ENCODE measurements at regions not wholly inside any gene's neighbourhood (a gene's known extent, or its start where the extent isn't known, plus 50 kb on each side); places are given as distances from the start of the nearest gene placed in this dataset.

- TF ChIP-seq GATA1 (IDR thresholded peaks at IDR 0.05; ENCODE audit: low read depth, low read length) (no peak), POLR2A (IDR thresholded peaks at IDR 0.05; ENCODE audit: low read length) (no peak)
- no peak for DNase-seq
These were observed 379.5 kb upstream of the USP24 start for GRCh38 chr1:55594701-55595100.

- DNase-seq, result no peak
- TF ChIP-seq POLR2A (IDR thresholded peaks at IDR 0.05; ENCODE audit: low read length) (no peak), GATA1 (IDR thresholded peaks at IDR 0.05; ENCODE audit: low read depth, low read length) (no peak)
These were observed 378.1 kb upstream of the USP24 start for GRCh38 chr1:55593298-55593697.

GRCh38 chr1:55592122-55592521 lies 377.0 kb upstream of the USP24 start:
- no peak for TF ChIP-seq POLR2A (IDR thresholded peaks at IDR 0.05; ENCODE audit: low read length)
- TF ChIP-seq GATA1 (IDR thresholded peaks at IDR 0.05; ENCODE audit: low read depth, low read length), result no peak
- DNase-seq, result no peak

GRCh38 chr1:55589671-55590297 lies 374.6 kb upstream of the USP24 start:
- no peak for DNase-seq
- no peak for TF ChIP-seq POLR2A (IDR thresholded peaks at IDR 0.05; ENCODE audit: low read length)
- TF ChIP-seq GATA1 (IDR thresholded peaks at IDR 0.05; ENCODE audit: low read depth, low read length), result no peak

- TF ChIP-seq GATA1 (IDR thresholded peaks at IDR 0.05; ENCODE audit: low read depth, low read length), result no peak
- no peak for TF ChIP-seq POLR2A (IDR thresholded peaks at IDR 0.05; ENCODE audit: low read length)
- DNase-seq, result no peak
These were observed 373.1 kb upstream of the USP24 start for GRCh38 chr1:55588309-55588708.

- no peak for DNase-seq
- TF ChIP-seq GATA1 (IDR thresholded peaks at IDR 0.05; ENCODE audit: low read depth, low read length) (no peak), POLR2A (IDR thresholded peaks at IDR 0.05; ENCODE audit: low read length) (no peak)
These were observed 371.6 kb upstream of the USP24 start for GRCh38 chr1:55586771-55587170.

- TF ChIP-seq POLR2A (IDR thresholded peaks at IDR 0.05; ENCODE audit: low read length), result no peak
- TF ChIP-seq GATA1 (IDR thresholded peaks at IDR 0.05; ENCODE audit: low read depth, low read length), result no peak
- DNase-seq, result no peak
These were observed 370.2 kb upstream of the USP24 start for GRCh38 chr1:55585402-55585792.

GRCh38 chr1:55584526-55585401 lies 369.6 kb upstream of the USP24 start:
- no peak for DNase-seq
- TF ChIP-seq GATA1 (IDR thresholded peaks at IDR 0.05; ENCODE audit: low read depth, low read length) (no peak), POLR2A (IDR thresholded peaks at IDR 0.05; ENCODE audit: low read length) (no peak)

GRCh38 chr1:55582084-55582483 lies 366.9 kb upstream of the USP24 start:
- no peak for TF ChIP-seq POLR2A (IDR thresholded peaks at IDR 0.05; ENCODE audit: low read length)
- TF ChIP-seq GATA1 (IDR thresholded peaks at IDR 0.05; ENCODE audit: low read depth, low read length), result no peak
- no peak for DNase-seq

GRCh38 chr1:55580845-55581332 lies 365.7 kb upstream of the USP24 start:
- DNase-seq, result no peak
- TF ChIP-seq GATA1 (IDR thresholded peaks at IDR 0.05; ENCODE audit: low read depth, low read length) (no peak), POLR2A (IDR thresholded peaks at IDR 0.05; ENCODE audit: low read length) (no peak)

- no peak for DNase-seq
- TF ChIP-seq GATA1 (IDR thresholded peaks at IDR 0.05; ENCODE audit: low read depth, low read length), result no peak
- TF ChIP-seq POLR2A (IDR thresholded peaks at IDR 0.05; ENCODE audit: low read length), result no peak
These were observed 364.3 kb upstream of the USP24 start for GRCh38 chr1:55579332-55580001.

- DNase-seq, result no peak
- no peak for TF ChIP-seq POLR2A (IDR thresholded peaks at IDR 0.05; ENCODE audit: low read length)
- TF ChIP-seq GATA1 (IDR thresholded peaks at IDR 0.05; ENCODE audit: low read depth, low read length), result no peak
These were observed 363.5 kb upstream of the USP24 start for GRCh38 chr1:55578646-55579045.

- TF ChIP-seq POLR2A (IDR thresholded peaks at IDR 0.05; ENCODE audit: low read length), result no peak
- no peak for TF ChIP-seq GATA1 (IDR thresholded peaks at IDR 0.05; ENCODE audit: low read depth, low read length)
- no peak for DNase-seq
These were observed 360.6 kb upstream of the USP24 start for GRCh38 chr1:55575571-55576279.

Data from erythroblast (primary cell).